ENCODE measurements at regions not wholly inside any gene's neighbourhood (a gene's known extent, or its start where the extent isn't known, plus 50 kb on each side); places are given as distances from the start of the nearest gene placed in this dataset.

GRCh38 chr9:30478684-30479083 is 1905.8 kb upstream of the ACO1 start:
- H3K27me3 Mint-ChIP-seq: no peaks in the 10 kb centered on the region
- H3K4me3 ChIP-seq (ENCODE audit: low read length): no peak overlapping the region
- H3K36me3 ChIP-seq (ENCODE audit: control insufficient read depth in 2 of 3, insufficient read depth in 3 of 3, low read length in 3 of 3): no peaks in the 10 kb centered on the region
- H3K9me3 ChIP-seq (ENCODE audit: control insufficient read depth in 2 of 3, low read length in 3 of 3): no peaks in the 10 kb centered on the region
- H3K27ac ChIP-seq (ENCODE audit: low read depth, low read length): no peak overlapping the region
- POLR2A ChIA-PET: no interaction called here
- H3K27me3 ChIP-seq (ENCODE audit: control insufficient read depth in 2 of 2, insufficient read depth in 2 of 2, low read length in 2 of 2): no peaks in the 10 kb centered on the region
- intact Hi-C loops (cut with micrococcal nuclease): no loop called here
- H3K4me1 ChIP-seq (ENCODE audit: control insufficient read depth in 2 of 2, insufficient read depth in 2 of 2, low read length in 2 of 2): no peaks in the 10 kb centered on the region
- H3K36me3 Mint-ChIP-seq: no peaks in the 10 kb centered on the region
- no peak overlapping the region for H3K27ac Mint-ChIP-seq
- ATAC-seq (no peak), DNase-seq (no peak)
- peaks cover 0 to 10% (median 0%) of the 10 kb centered on the region in 11 donors for H3K9me3 Mint-ChIP-seq
- H3K4me1 Mint-ChIP-seq: no peaks in the 10 kb centered on the region
- CTCF ChIA-PET: no interaction called here
- H3K4me3 Mint-ChIP-seq: no peak overlapping the region

GRCh38 chr9:30482499-30482898 is 1901.9 kb upstream of the ACO1 start:
- ChIA-PET CTCF (no interaction called here), POLR2A (no interaction called here)
- Mint-ChIP-seq H3K9me3 (peaks cover 0 to 10% (median 0%) of the 10 kb centered on the region in 11 donors), H3K27ac (no peak overlapping the region), H3K4me3 (no peak overlapping the region), H3K4me1 (no peaks in the 10 kb centered on the region), H3K27me3 (no peaks in the 10 kb centered on the region), H3K36me3 (no peaks in the 10 kb centered on the region)
- no peaks in the 10 kb centered on the region for H3K9me3 ChIP-seq (ENCODE audit: control insufficient read depth in 2 of 3, low read length in 3 of 3)
- no peak for ATAC-seq
- H3K4me1 ChIP-seq (ENCODE audit: control insufficient read depth in 2 of 2, insufficient read depth in 2 of 2, low read length in 2 of 2): no peaks in the 10 kb centered on the region
- intact Hi-C loops (cut with micrococcal nuclease): no loop called here
- no peaks in the 10 kb centered on the region for H3K36me3 ChIP-seq (ENCODE audit: control insufficient read depth in 2 of 3, insufficient read depth in 3 of 3, low read length in 3 of 3)
- H3K27ac ChIP-seq (ENCODE audit: low read depth, low read length): no peak overlapping the region
- no peak overlapping the region for H3K4me3 ChIP-seq (ENCODE audit: low read length)
- no peaks in the 10 kb centered on the region for H3K27me3 ChIP-seq (ENCODE audit: control insufficient read depth in 2 of 2, insufficient read depth in 2 of 2, low read length in 2 of 2)
- no peak for DNase-seq

GRCh38 chr9:30484690-30485089 is 1899.8 kb upstream of the ACO1 start:
- ChIA-PET CTCF (no interaction called here), POLR2A (no interaction called here)
- intact Hi-C loops (cut with micrococcal nuclease): no loop called here
- peaks cover 0 to 10% (median 0%) of the 10 kb centered on the region in 11 donors for H3K9me3 Mint-ChIP-seq
- no peaks in the 10 kb centered on the region for H3K27me3 Mint-ChIP-seq
- Histone ChIP-seq H3K4me3 (ENCODE audit: low read length) (no peak overlapping the region), H3K27me3 (ENCODE audit: control insufficient read depth in 2 of 2, insufficient read depth in 2 of 2, low read length in 2 of 2) (no peaks in the 10 kb centered on the region), H3K4me1 (ENCODE audit: control insufficient read depth in 2 of 2, insufficient read depth in 2 of 2, low read length in 2 of 2) (no peaks in the 10 kb centered on the region), H3K36me3 (ENCODE audit: control insufficient read depth in 2 of 3, insufficient read depth in 3 of 3, low read length in 3 of 3) (no peaks in the 10 kb centered on the region), H3K9me3 (ENCODE audit: control insufficient read depth in 2 of 3, low read length in 3 of 3) (no peaks in the 10 kb centered on the region), H3K27ac (ENCODE audit: low read depth, low read length) (no peak overlapping the region)
- DNase-seq: no peak
- no peak for ATAC-seq
- H3K4me1 Mint-ChIP-seq: no peaks in the 10 kb centered on the region
- H3K27ac Mint-ChIP-seq: no peak overlapping the region
- H3K4me3 Mint-ChIP-seq: no peak overlapping the region
- H3K36me3 Mint-ChIP-seq: no peaks in the 10 kb centered on the region

- no peaks in the 10 kb centered on the region for H3K27me3 ChIP-seq (ENCODE audit: control insufficient read depth in 2 of 2, insufficient read depth in 2 of 2, low read length in 2 of 2)
- CTCF ChIA-PET: no interaction called here
- Mint-ChIP-seq H3K4me1 (no peaks in the 10 kb centered on the region), H3K27ac (no peak overlapping the region), H3K4me3 (no peak overlapping the region), H3K9me3 (peaks cover 0 to 2% (median 0%) of the 10 kb centered on the region in 11 donors), H3K36me3 (no peaks in the 10 kb centered on the region), H3K27me3 (no peaks in the 10 kb centered on the region)
- H3K27ac ChIP-seq (ENCODE audit: low read depth, low read length): no peak overlapping the region
- no peak overlapping the region for H3K4me3 ChIP-seq (ENCODE audit: low read length)
- H3K9me3 ChIP-seq (ENCODE audit: control insufficient read depth in 2 of 3, low read length in 3 of 3): no peaks in the 10 kb centered on the region
- POLR2A ChIA-PET: no interaction called here
- no peak for ATAC-seq
- H3K4me1 ChIP-seq (ENCODE audit: control insufficient read depth in 2 of 2, insufficient read depth in 2 of 2, low read length in 2 of 2): no peaks in the 10 kb centered on the region
- no peak for DNase-seq
- intact Hi-C loops (cut with micrococcal nuclease): no loop called here
- no peaks in the 10 kb centered on the region for H3K36me3 ChIP-seq (ENCODE audit: control insufficient read depth in 2 of 3, insufficient read depth in 3 of 3, low read length in 3 of 3)
Observed at GRCh38 chr9:30504502-30504905, 1879.9 kb upstream of the ACO1 start.

- Histone ChIP-seq H3K27me3 (ENCODE audit: control insufficient read depth in 2 of 2, insufficient read depth in 2 of 2, low read length in 2 of 2) (no peaks in the 10 kb centered on the region), H3K27ac (ENCODE audit: low read depth, low read length) (no peak overlapping the region), H3K4me1 (ENCODE audit: control insufficient read depth in 2 of 2, insufficient read depth in 2 of 2, low read length in 2 of 2) (no peaks in the 10 kb centered on the region), H3K4me3 (ENCODE audit: low read length) (no peak overlapping the region), H3K36me3 (ENCODE audit: control insufficient read depth in 2 of 3, insufficient read depth in 3 of 3, low read length in 3 of 3) (no peaks in the 10 kb centered on the region), H3K9me3 (ENCODE audit: control insufficient read depth in 2 of 3, low read length in 3 of 3) (no peaks in the 10 kb centered on the region)
- intact Hi-C loops (cut with micrococcal nuclease): no loop called here
- Mint-ChIP-seq H3K27me3 (no peaks in the 10 kb centered on the region), H3K4me3 (no peak overlapping the region), H3K27ac (no peak overlapping the region), H3K9me3 (peaks cover 0 to 2% (median 0%) of the 10 kb centered on the region in 11 donors), H3K4me1 (no peaks in the 10 kb centered on the region), H3K36me3 (no peaks in the 10 kb centered on the region)
- POLR2A ChIA-PET: no interaction called here
- CTCF ChIA-PET: interaction anchor here (0.6 kb wide), 1 partner anchor 505 kb away, joined by 3 read pairs; no protein-coding TSS in a partner anchor
- DNase-seq (no peak), ATAC-seq (no peak)
Observed at GRCh38 chr9:30505311-30505710, 1879.1 kb upstream of the ACO1 start.

GRCh38 chr9:30506749-30507148 is 1877.7 kb upstream of the ACO1 start:
- ChIA-PET POLR2A (no interaction called here), CTCF (no interaction called here)
- H3K27ac ChIP-seq (ENCODE audit: low read depth, low read length): no peak overlapping the region
- peaks cover 0 to 3% (median 0%) of the 10 kb centered on the region in 11 donors for H3K9me3 Mint-ChIP-seq
- H3K9me3 ChIP-seq (ENCODE audit: control insufficient read depth in 2 of 3, low read length in 3 of 3): no peaks in the 10 kb centered on the region
- H3K27me3 Mint-ChIP-seq: no peaks in the 10 kb centered on the region
- H3K36me3 ChIP-seq (ENCODE audit: control insufficient read depth in 2 of 3, insufficient read depth in 3 of 3, low read length in 3 of 3): no peaks in the 10 kb centered on the region
- no peak overlapping the region for H3K4me3 ChIP-seq (ENCODE audit: low read length)
- H3K4me1 ChIP-seq (ENCODE audit: control insufficient read depth in 2 of 2, insufficient read depth in 2 of 2, low read length in 2 of 2): no peaks in the 10 kb centered on the region
- intact Hi-C loops (cut with micrococcal nuclease): no loop called here
- no peaks in the 10 kb centered on the region for H3K4me1 Mint-ChIP-seq
- DNase-seq: no peak
- ATAC-seq: no peak
- H3K27me3 ChIP-seq (ENCODE audit: control insufficient read depth in 2 of 2, insufficient read depth in 2 of 2, low read length in 2 of 2): no peaks in the 10 kb centered on the region
- H3K36me3 Mint-ChIP-seq: no peaks in the 10 kb centered on the region
- H3K4me3 Mint-ChIP-seq: no peak overlapping the region
- H3K27ac Mint-ChIP-seq: no peak overlapping the region

- H3K27me3 Mint-ChIP-seq: no peaks in the 10 kb centered on the region
- no peaks in the 10 kb centered on the region for H3K36me3 Mint-ChIP-seq
- CTCF ChIA-PET: no interaction called here
- H3K4me1 Mint-ChIP-seq: no peaks in the 10 kb centered on the region
- no peak for DNase-seq
- intact Hi-C loops (cut with micrococcal nuclease): no loop called here
- Histone ChIP-seq H3K27me3 (ENCODE audit: control insufficient read depth in 2 of 2, insufficient read depth in 2 of 2, low read length in 2 of 2) (no peaks in the 10 kb centered on the region), H3K27ac (ENCODE audit: low read depth, low read length) (no peak overlapping the region), H3K9me3 (ENCODE audit: control insufficient read depth in 2 of 3, low read length in 3 of 3) (no peaks in the 10 kb centered on the region), H3K4me3 (ENCODE audit: low read length) (no peak overlapping the region), H3K4me1 (ENCODE audit: control insufficient read depth in 2 of 2, insufficient read depth in 2 of 2, low read length in 2 of 2) (no peaks in the 10 kb centered on the region), H3K36me3 (ENCODE audit: control insufficient read depth in 2 of 3, insufficient read depth in 3 of 3, low read length in 3 of 3) (no peaks in the 10 kb centered on the region)
- no peak overlapping the region for H3K27ac Mint-ChIP-seq
- H3K4me3 Mint-ChIP-seq: no peak overlapping the region
- H3K9me3 Mint-ChIP-seq: peaks cover 0 to 3% (median 0%) of the 10 kb centered on the region in 11 donors
- POLR2A ChIA-PET: no interaction called here
- no peak for ATAC-seq
Observed at GRCh38 chr9:30507166-30507565, 1877.3 kb upstream of the ACO1 start.
